OCI-LY1 (cell line): ENCODE measurements at regions not wholly inside any gene's neighbourhood (a gene's known extent, or its start where the extent isn't known, plus 50 kb on each side); places are given as distances from the start of the nearest gene placed in this dataset.

Source experiments
- H2AFZ ChIP-seq: fragments of 200-600 bp; sonication (generic), shearing (Covaris generic); 2 replicates; pipeline ENCODE4 v1.6.0; 2014; ENCODE audit warnings: antibody characterized with exemption, mild to moderate bottlenecking, low read length
- H3F3A ChIP-seq: fragments of 200-600 bp; sonication (generic), shearing (Covaris generic); 2 replicates; pipeline ENCODE4 v1.6.0; 2014; ENCODE audit warnings: mild to moderate bottlenecking, antibody characterized with exemption, low read length, moderate library complexity; ENCODE audit not compliant: insufficient read depth
- H3K27ac ChIP-seq: fragments of 200-600 bp; sonication (generic); 2 replicates; pipeline ENCODE4 v1.5.1; 2014; ENCODE audit warnings: low read length, mixed run types, mild to moderate bottlenecking, low read depth; ENCODE audit not compliant: poor library complexity, severe bottlenecking
- H3K27me3 ChIP-seq: fragments of 200-600 bp; sonication (generic); 2 replicates; pipeline ENCODE4 v1.6.0; 2014; ENCODE audit warnings: antibody characterized with exemption, mild to moderate bottlenecking, low read length, moderate library complexity; ENCODE audit not compliant: insufficient read depth
- H3K36me3 ChIP-seq: fragments of 200-600 bp; sonication (generic); 2 replicates; pipeline ENCODE4 v1.6.1; 2014; ENCODE audit warnings: mild to moderate bottlenecking, antibody characterized with exemption, low read length, moderate library complexity, mixed read lengths; ENCODE audit not compliant: insufficient read depth
- H3K4me1 ChIP-seq: fragments of 200-600 bp; sonication (generic); 2 replicates; pipeline ENCODE4 v1.5.1; 2014; ENCODE audit warnings: mild to moderate bottlenecking, low read length, moderate library complexity; ENCODE audit not compliant: insufficient read depth, severe bottlenecking
- H3K4me2 ChIP-seq: fragments of 200-600 bp; sonication (generic), shearing (Covaris generic); 2 replicates; pipeline ENCODE4 v1.6.1; 2014; ENCODE audit warnings: low read length
- H3K4me3 ChIP-seq: fragments of 200-600 bp; sonication (generic); 2 replicates; pipeline ENCODE4 v1.5.1; 2014; ENCODE audit warnings: low read length, low read depth, mild to moderate bottlenecking, mixed read lengths; ENCODE audit not compliant: poor library complexity, severe bottlenecking
- H3K79me2 ChIP-seq: fragments of 200-600 bp; shearing (Covaris generic); 2 replicates; pipeline ENCODE4 v1.6.1; 2016; ENCODE audit warnings: mixed run types, low read length, mixed read lengths; ENCODE audit not compliant: insufficient read depth
- H3K9ac ChIP-seq: fragments of 200-600 bp; sonication (generic), shearing (Covaris generic); 2 replicates; pipeline ENCODE4 v1.6.1; 2014; ENCODE audit warnings: mild to moderate bottlenecking, low read length, mixed read lengths
- H3K9me2 ChIP-seq: fragments of 200-600 bp; sonication (generic), shearing (Covaris generic); 2 replicates; pipeline ENCODE4 v1.6.1; 2014; ENCODE audit warnings: low read depth, mild to moderate bottlenecking, low read length, mixed read lengths
- H3K9me3 ChIP-seq: fragments of 200-600 bp; shearing (Covaris generic); 2 replicates; pipeline ENCODE4 v1.6.1; 2014; ENCODE audit warnings: low read length, mixed read lengths
- H4K20me1 ChIP-seq: fragments of 200-600 bp; sonication (generic), shearing (Covaris generic); 2 replicates; pipeline ENCODE4 v1.6.0; 2016; ENCODE audit warnings: mild to moderate bottlenecking, low read length; ENCODE audit not compliant: insufficient read depth
- CTCF ChIP-seq: fragments of 200-600 bp; sonication (generic), shearing (Covaris generic); IDR thresholded peaks from 2 replicates; pipeline ENCODE4 v1.5.1; 2017; ENCODE audit warnings: mild to moderate bottlenecking, antibody characterized with exemption, low read length, moderate library complexity, mixed read lengths
- EZH2 ChIP-seq: fragments of 200-600 bp; sonication (generic), shearing (Covaris generic); IDR thresholded peaks from 2 replicates; pipeline ENCODE4 v1.8.0; 2017; ENCODE audit warnings: borderline replicate concordance, mixed run types, mild to moderate bottlenecking, antibody characterized with exemption, low read length, moderate library complexity, mixed read lengths

- peak overlapping the region; percentile 47 for H3K4me2 ChIP-seq
Observed at GRCh38 chr16:62225675-62226074, 189.4 kb upstream of the CDH8 start.

GRCh38 chr16:62224646-62225209 is 188.5 kb upstream of the CDH8 start:
- Histone ChIP-seq H3K9ac (no peak overlapping the region), H3K4me1 (peaks cover 6% of the 10 kb centered on the region), H3K4me2 (no peak overlapping the region), H4K20me1 (no peaks in the 10 kb centered on the region), H3K4me3 (no peak overlapping the region), H3K9me3 (no peaks in the 10 kb centered on the region), H3K9me2 (no peaks in the 10 kb centered on the region), H2AFZ (no peak overlapping the region), H3K27ac (no peak overlapping the region), H3K36me3 (no peaks in the 10 kb centered on the region), H3K79me2 (no peaks in the 10 kb centered on the region), H3F3A (no peaks in the 10 kb centered on the region), H3K27me3 (no peaks in the 10 kb centered on the region)
- TF ChIP-seq EZH2 (no peak), CTCF (no peak)

More at GRCh38 chr16:62225675-62226074, 189.4 kb upstream of the CDH8 start:
- H4K20me1 ChIP-seq = no peaks in the 10 kb centered on the region
- no peaks in the 10 kb centered on the region for H3K9me3 ChIP-seq
- no peak overlapping the region for H3K9ac ChIP-seq
- H3K27me3 ChIP-seq = no peaks in the 10 kb centered on the region
- H3K4me3 ChIP-seq = no peak overlapping the region
- no peaks in the 10 kb centered on the region for H3K36me3 ChIP-seq
- H3K9me2 ChIP-seq = no peaks in the 10 kb centered on the region
- no peaks in the 10 kb centered on the region for H3K79me2 ChIP-seq
- TF ChIP-seq EZH2 (no peak), CTCF (peak; percentile 75)
- peak overlapping the region; percentile 98 for H2AFZ ChIP-seq
- H3F3A ChIP-seq = no peaks in the 10 kb centered on the region
- H3K27ac ChIP-seq = no peak overlapping the region
- peaks cover 6% of the 10 kb centered on the region for H3K4me1 ChIP-seq

- Histone ChIP-seq H3K79me2 (no peaks in the 10 kb centered on the region), H3K9ac (no peak overlapping the region), H3K4me1 (no peaks in the 10 kb centered on the region), H3K9me3 (no peaks in the 10 kb centered on the region), H4K20me1 (no peaks in the 10 kb centered on the region), H3K27ac (no peak overlapping the region), H3K9me2 (no peaks in the 10 kb centered on the region), H3K4me3 (no peak overlapping the region), H3K36me3 (no peaks in the 10 kb centered on the region), H2AFZ (no peak overlapping the region), H3K4me2 (no peak overlapping the region), H3K27me3 (no peaks in the 10 kb centered on the region), H3F3A (no peaks in the 10 kb centered on the region)
- TF ChIP-seq EZH2 (no peak), CTCF (no peak)
Observed at GRCh38 chr16:62216837-62217236, 180.6 kb upstream of the CDH8 start.
